IMR-90 (cell line): ENCODE measurements at regions not wholly inside any gene's neighbourhood (a gene's known extent, or its start where the extent isn't known, plus 50 kb on each side); places are given as distances from the start of the nearest gene placed in this dataset.

ENCODE experiments used
- BHLHE40 ChIP-seq: fragments of 150-350 bp; IDR thresholded peaks from 2 replicates; pipeline ENCODE4 v1.6.1; 2016; ENCODE audit warnings: mild to moderate bottlenecking, low read depth, low read length
- CHD1 ChIP-seq: IDR thresholded peaks from 2 replicates; pipeline ENCODE4 v1.6.1; 2012; ENCODE audit warnings: low read depth, low read length, improper control_type of control experiment
- MAFK ChIP-seq: IDR thresholded peaks from 2 replicates; pipeline ENCODE4 v1.6.1; 2012; ENCODE audit warnings: low read depth, low read length, improper control_type of control experiment
- NFE2L2 ChIP-seq: fragments of 150-350 bp; IDR thresholded peaks from 2 replicates; pipeline ENCODE4 v1.6.1; 2016; ENCODE audit warnings: low read depth, mild to moderate bottlenecking, low read length
- POLR2A ChIP-seq: IDR thresholded peaks from 2 replicates; pipeline ENCODE4 v1.6.1; 2012; ENCODE audit warnings: mild to moderate bottlenecking, low read depth, low read length
- SMC3 ChIP-seq: fragments of 150-350 bp; IDR thresholded peaks from 2 replicates; pipeline ENCODE4 v1.6.1; 2016; ENCODE audit warnings: low read depth, mild to moderate bottlenecking, antibody characterized with exemption, low read length, moderate library complexity
- USF2 ChIP-seq: fragments of 150-350 bp; IDR thresholded peaks from 2 replicates; pipeline ENCODE4 v1.6.1; 2017; ENCODE audit warnings: mild to moderate bottlenecking, antibody characterized with exemption, low read length, low read depth
- TF ChIP-seq, protein P1 (sequence below): conservative IDR thresholded peaks from 2 replicates; pipeline ENCODE4 v1.5.1; 2012; ENCODE audit warnings: mild to moderate bottlenecking, low read depth, low read length, improper control_type of control experiment

DNA sequence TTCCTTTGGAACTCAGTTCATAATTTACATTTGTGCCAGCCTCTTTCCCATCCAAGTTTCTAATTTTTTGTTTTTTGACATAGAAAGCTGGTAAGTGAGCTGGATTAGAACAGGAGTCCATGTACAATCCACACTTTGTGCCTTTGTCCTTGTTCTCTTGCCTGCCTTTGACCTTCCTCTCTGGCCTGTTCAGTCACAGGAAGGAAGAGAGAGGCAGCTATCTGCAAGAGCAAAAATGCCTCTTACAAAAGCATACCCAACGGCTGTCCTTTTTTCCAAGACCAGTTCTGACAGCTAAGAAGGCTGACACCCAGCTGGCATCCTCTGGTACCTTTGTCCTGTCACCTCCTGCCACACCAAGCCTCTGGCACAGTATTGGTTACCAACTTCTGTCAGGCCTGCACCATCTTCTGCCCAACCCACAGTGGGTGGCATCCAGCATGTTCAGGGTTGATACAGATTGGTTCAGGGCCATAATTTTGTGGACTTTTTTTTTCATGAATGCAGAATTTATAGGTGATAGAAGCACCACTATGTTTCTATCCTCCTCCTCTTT lies 133.7 kb upstream of the KLF14 start:
- TF ChIP-seq SMC3, result no peak
- TF ChIP-seq, protein P1, sequence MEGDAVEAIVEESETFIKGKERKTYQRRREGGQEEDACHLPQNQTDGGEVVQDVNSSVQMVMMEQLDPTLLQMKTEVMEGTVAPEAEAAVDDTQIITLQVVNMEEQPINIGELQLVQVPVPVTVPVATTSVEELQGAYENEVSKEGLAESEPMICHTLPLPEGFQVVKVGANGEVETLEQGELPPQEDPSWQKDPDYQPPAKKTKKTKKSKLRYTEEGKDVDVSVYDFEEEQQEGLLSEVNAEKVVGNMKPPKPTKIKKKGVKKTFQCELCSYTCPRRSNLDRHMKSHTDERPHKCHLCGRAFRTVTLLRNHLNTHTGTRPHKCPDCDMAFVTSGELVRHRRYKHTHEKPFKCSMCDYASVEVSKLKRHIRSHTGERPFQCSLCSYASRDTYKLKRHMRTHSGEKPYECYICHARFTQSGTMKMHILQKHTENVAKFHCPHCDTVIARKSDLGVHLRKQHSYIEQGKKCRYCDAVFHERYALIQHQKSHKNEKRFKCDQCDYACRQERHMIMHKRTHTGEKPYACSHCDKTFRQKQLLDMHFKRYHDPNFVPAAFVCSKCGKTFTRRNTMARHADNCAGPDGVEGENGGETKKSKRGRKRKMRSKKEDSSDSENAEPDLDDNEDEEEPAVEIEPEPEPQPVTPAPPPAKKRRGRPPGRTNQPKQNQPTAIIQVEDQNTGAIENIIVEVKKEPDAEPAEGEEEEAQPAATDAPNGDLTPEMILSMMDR, result no peak
- no peak for TF ChIP-seq POLR2A
- TF ChIP-seq CHD1, result no peak
- TF ChIP-seq MAFK, result no peak
- TF ChIP-seq BHLHE40, result no peak
- no peak for TF ChIP-seq NFE2L2
- no peak for TF ChIP-seq USF2
